ENCODE measurements at regions not wholly inside any gene's neighbourhood (a gene's known extent, or its start where the extent isn't known, plus 50 kb on each side); places are given as distances from the start of the nearest gene placed in this dataset.

DNA sequence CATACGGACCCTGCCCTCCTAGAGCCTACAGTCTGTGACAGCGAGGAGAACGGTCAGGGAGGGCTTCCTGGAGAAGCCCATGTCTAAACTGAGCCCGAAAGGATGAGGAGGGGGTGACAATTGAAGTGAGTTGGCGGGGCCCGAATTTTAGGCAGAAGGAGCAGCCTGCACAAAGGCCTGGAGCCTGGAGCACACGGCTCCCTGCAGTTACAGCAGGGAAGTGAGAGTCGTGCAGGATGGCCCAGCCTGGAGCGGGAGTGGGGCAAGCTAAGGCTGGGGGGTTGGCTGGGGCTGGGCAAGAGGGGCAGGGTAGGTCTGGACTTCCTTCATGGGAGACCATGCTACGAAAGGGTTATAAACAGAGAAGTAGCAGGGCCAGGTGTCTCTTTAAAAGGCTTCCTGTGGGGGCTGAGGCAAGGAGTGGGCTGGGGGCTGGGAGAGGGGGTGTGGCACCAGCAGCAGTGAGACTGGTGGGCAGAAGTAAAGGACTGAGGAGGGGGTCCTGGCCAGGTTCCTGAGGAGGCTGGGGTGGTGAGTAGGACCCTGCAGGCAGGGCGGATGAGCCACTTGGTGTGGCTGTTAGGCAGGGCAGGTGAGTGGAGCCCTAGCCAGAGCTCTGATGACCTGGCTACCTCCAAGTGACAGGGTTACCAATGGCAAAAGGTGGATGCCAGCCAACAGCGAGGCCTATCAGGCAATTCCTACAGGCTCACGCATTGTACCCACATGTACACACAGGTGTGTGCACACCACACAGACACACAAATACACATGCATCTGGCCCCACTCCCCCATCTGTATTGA is 119.2 kb downstream of the MRPL14 start:
- no peaks in the 10 kb centered on the region for H3K4me1 ChIP-seq (ENCODE audit: insufficient read depth, low read length)
- H4K20me1 ChIP-seq (ENCODE audit: insufficient read depth, low read length): no peaks in the 10 kb centered on the region; the same call in 1 of the 2 replicates
- TF ChIP-seq, protein P1, sequence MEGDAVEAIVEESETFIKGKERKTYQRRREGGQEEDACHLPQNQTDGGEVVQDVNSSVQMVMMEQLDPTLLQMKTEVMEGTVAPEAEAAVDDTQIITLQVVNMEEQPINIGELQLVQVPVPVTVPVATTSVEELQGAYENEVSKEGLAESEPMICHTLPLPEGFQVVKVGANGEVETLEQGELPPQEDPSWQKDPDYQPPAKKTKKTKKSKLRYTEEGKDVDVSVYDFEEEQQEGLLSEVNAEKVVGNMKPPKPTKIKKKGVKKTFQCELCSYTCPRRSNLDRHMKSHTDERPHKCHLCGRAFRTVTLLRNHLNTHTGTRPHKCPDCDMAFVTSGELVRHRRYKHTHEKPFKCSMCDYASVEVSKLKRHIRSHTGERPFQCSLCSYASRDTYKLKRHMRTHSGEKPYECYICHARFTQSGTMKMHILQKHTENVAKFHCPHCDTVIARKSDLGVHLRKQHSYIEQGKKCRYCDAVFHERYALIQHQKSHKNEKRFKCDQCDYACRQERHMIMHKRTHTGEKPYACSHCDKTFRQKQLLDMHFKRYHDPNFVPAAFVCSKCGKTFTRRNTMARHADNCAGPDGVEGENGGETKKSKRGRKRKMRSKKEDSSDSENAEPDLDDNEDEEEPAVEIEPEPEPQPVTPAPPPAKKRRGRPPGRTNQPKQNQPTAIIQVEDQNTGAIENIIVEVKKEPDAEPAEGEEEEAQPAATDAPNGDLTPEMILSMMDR (IDR thresholded peaks at IDR 0.05; ENCODE audit: borderline replicate concordance, extremely low read depth, low read length, poor library complexity, severe bottlenecking): no peak
- no peak for TF ChIP-seq EZH2 (IDR thresholded peaks at IDR 0.05; ENCODE audit: borderline replicate concordance, low read depth, low read length, severe bottlenecking)

DNA sequence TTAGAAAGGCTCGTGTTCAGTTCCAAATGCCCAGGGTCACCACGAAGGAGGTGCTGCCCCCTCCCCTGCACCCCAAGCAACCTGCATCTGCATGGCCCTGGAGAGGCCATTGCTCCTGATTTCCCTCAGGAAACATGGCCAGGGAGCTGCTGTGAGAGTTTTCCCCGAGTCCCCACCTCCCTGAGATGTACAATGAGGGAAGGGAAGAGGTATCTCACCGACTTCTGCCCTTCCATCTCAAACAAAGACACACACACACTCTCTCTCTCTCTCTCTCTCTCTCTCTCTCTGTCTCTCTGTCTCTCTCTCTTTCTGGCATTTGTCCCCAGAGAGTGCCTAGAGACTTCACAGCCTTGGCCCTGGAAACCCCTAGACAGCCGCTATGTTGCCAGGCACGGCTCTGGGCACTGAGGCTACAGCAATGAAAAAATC is 120.4 kb downstream of the MRPL14 start:
- H3K27ac ChIP-seq (ENCODE audit: low read length): no peak overlapping the region
- TF ChIP-seq EZH2 (IDR thresholded peaks at IDR 0.05; ENCODE audit: borderline replicate concordance, low read depth, low read length, severe bottlenecking): no peak
- TF ChIP-seq, protein P1 (IDR thresholded peaks at IDR 0.05; ENCODE audit: borderline replicate concordance, extremely low read depth, low read length, poor library complexity, severe bottlenecking): no peak

More for the DNA sequence above, 119.2 kb downstream of the MRPL14 start:
- Histone ChIP-seq H2AFZ (ENCODE audit: low read depth, low read length) (no peak overlapping the region), H3K79me2 (ENCODE audit: insufficient read depth, low read length) (no peaks in the 10 kb centered on the region), H3K4me2 (ENCODE audit: insufficient read depth, low read length) (no peak overlapping the region), H3K9ac (ENCODE audit: low read depth, low read length) (no peak overlapping the region), H3K27me3 (ENCODE audit: insufficient read depth, low read length, poor library complexity) (peaks cover 3% of the 10 kb centered on the region), H3K9me3 (ENCODE audit: insufficient read depth, low read length, severe bottlenecking) (no peaks in the 10 kb centered on the region), H3K4me3 (ENCODE audit: low read depth in 1 of 2, low read length in 2 of 2) (no peak overlapping the region), H3K27ac (ENCODE audit: low read length) (no peak overlapping the region), H3K36me3 (ENCODE audit: insufficient read depth, low read length) (no peaks in the 10 kb centered on the region)
- DNase-seq: no peak
- no peak for ATAC-seq (ENCODE audit: insufficient read depth, low read depth)

DNA sequence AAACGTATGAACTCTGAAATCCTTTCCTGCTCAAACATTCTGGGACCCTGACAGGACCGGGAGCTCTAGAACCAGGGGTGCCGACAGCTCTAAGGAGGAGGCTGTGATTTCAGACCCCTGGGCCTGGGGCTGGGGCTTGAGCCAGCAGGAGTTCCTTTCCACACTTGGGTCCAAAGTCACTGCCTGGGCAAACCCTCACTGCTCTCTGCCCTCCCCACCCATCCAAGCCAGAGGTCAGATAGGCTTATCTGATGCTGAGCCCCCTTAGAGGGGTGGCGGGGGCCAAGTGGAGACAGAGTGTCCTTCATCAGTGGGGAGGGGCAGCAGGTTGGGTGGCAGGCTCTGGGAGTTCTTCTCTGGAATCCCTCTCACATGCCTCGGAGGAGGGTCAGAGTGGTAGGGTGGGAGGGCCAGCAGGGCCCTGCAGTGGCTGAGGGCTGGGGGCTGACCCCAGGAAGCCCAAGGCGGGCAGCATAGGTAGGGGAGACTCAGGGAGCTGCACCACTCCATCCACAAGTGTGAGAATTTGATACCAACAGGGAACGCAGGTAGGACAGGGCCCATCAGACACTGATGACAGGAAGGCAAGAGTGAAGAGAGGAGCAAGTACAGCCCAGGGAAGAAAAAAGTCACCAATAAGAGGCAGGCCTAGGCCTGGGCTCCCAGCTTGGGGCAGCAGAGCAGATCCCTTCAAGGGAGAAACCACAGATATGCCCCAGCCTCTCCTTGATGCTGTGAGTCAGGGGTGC is 121.0 kb downstream of the MRPL14 start:
- peak; percentile 17; the same call in 1 of the 3 replicates for ATAC-seq (ENCODE audit: insufficient read depth, low read depth)
- no peak overlapping the region for H3K27ac ChIP-seq (ENCODE audit: low read length)
- no peak overlapping the region for H3K9ac ChIP-seq (ENCODE audit: low read depth, low read length)
- peaks cover 9% of the 10 kb centered on the region for H3K4me1 ChIP-seq (ENCODE audit: insufficient read depth, low read length)
- H3K9me3 ChIP-seq (ENCODE audit: insufficient read depth, low read length, severe bottlenecking): no peaks in the 10 kb centered on the region
- no peak for DNase-seq
- TF ChIP-seq EZH2 (IDR thresholded peaks at IDR 0.05; ENCODE audit: borderline replicate concordance, low read depth, low read length, severe bottlenecking): no peak
- TF ChIP-seq, protein P1 (IDR thresholded peaks at IDR 0.05; ENCODE audit: borderline replicate concordance, extremely low read depth, low read length, poor library complexity, severe bottlenecking): no peak
- peaks cover 3% of the 10 kb centered on the region; the same call in 1 of the 2 replicates for H3K79me2 ChIP-seq (ENCODE audit: insufficient read depth, low read length)
- H3K4me3 ChIP-seq (ENCODE audit: low read depth in 1 of 2, low read length in 2 of 2): no peak overlapping the region
- H4K20me1 ChIP-seq (ENCODE audit: insufficient read depth, low read length): no peaks in the 10 kb centered on the region; the same call in 1 of the 2 replicates
- H3K36me3 ChIP-seq (ENCODE audit: insufficient read depth, low read length): no peaks in the 10 kb centered on the region
- H3K4me2 ChIP-seq (ENCODE audit: insufficient read depth, low read length): no peak overlapping the region
- no peak overlapping the region for H2AFZ ChIP-seq (ENCODE audit: low read depth, low read length)
- peaks cover 3% of the 10 kb centered on the region for H3K27me3 ChIP-seq (ENCODE audit: insufficient read depth, low read length, poor library complexity)

More for the DNA sequence above, 120.4 kb downstream of the MRPL14 start:
- Histone ChIP-seq H3K4me2 (ENCODE audit: insufficient read depth, low read length) (no peak overlapping the region), H3K79me2 (ENCODE audit: insufficient read depth, low read length) (no peaks in the 10 kb centered on the region), H3K9ac (ENCODE audit: low read depth, low read length) (no peak overlapping the region), H4K20me1 (ENCODE audit: insufficient read depth, low read length) (no peaks in the 10 kb centered on the region; the same call in 1 of the 2 replicates), H3K27me3 (ENCODE audit: insufficient read depth, low read length, poor library complexity) (peaks cover 3% of the 10 kb centered on the region), H2AFZ (ENCODE audit: low read depth, low read length) (no peak overlapping the region), H3K36me3 (ENCODE audit: insufficient read depth, low read length) (no peaks in the 10 kb centered on the region), H3K9me3 (ENCODE audit: insufficient read depth, low read length, severe bottlenecking) (no peaks in the 10 kb centered on the region), H3K4me1 (ENCODE audit: insufficient read depth, low read length) (peaks cover 3% of the 10 kb centered on the region; the same call in 1 of the 2 replicates), H3K4me3 (ENCODE audit: low read depth in 1 of 2, low read length in 2 of 2) (no peak overlapping the region)
- DNase-seq: no peak
- 0 out of 3 replicates have a peak, but pooled peaks have one; percentile 5 for ATAC-seq (ENCODE audit: insufficient read depth, low read depth)

Data from DND-41 (cell line).